Activated CD4-positive, alpha-beta T cell treated with anti-CD3 and anti-CD28 coated beads for 36 hours (primary cell): ENCODE measurements at regions not wholly inside any gene's neighbourhood (a gene's known extent, or its start where the extent isn't known, plus 50 kb on each side); places are given as distances from the start of the nearest gene placed in this dataset.

Experiments
- ATAC-seq: fragments of 200-7000 bp; cut with Tn5 transposase; one replicate; pipeline ENCODE4 v1.10.0; 2021; ENCODE audit warnings: mild to moderate bottlenecking, moderate library complexity
- CTCF ChIA-PET: fragments of 350-600 bp; sonication (Branson Sonifier 250); formaldehyde crosslinking; loops from one replicate; lab custom pipeline; 2021; ENCODE audit warnings: antibody characterized with exemption; lab: Charles Lee
- POLR2A ChIA-PET: fragments of 350-600 bp; sonication (Branson Sonifier 250); formaldehyde crosslinking; loops from one replicate; lab custom pipeline; 2021; ENCODE audit warnings: antibody characterized with exemption, inconsistent platforms; lab: Charles Lee
- DNase-seq: peaks from one replicate; pipeline ENCODE4 v3.0.0-alpha.2; 2020
- H3K27ac Mint-ChIP-seq: one replicate; pipeline ENCODE4 v1.8.0; 2021; ENCODE audit warnings: mixed read lengths
- H3K27me3 Mint-ChIP-seq: one replicate; pipeline ENCODE4 v1.8.0; 2021; ENCODE audit warnings: mixed read lengths
- H3K36me3 Mint-ChIP-seq: one replicate; pipeline ENCODE4 v1.8.0; 2021; ENCODE audit warnings: low read depth, mixed read lengths
- H3K4me1 Mint-ChIP-seq: one replicate; pipeline ENCODE4 v1.8.0; 2021; ENCODE audit warnings: mixed read lengths
- H3K4me3 Mint-ChIP-seq: one replicate; pipeline ENCODE4 v1.8.0; 2021; ENCODE audit warnings: mild to moderate bottlenecking, moderate library complexity, mixed read lengths
- H3K9me3 Mint-ChIP-seq: one replicate; pipeline ENCODE4 v1.8.0; 2021; ENCODE audit warnings: low read depth, mixed read lengths
- intact Hi-C, 2 experiments: fragments of 100-400 bp; cut with DNase I in 1 of 2; cut with micrococcal nuclease in 1 of 2; formaldehyde crosslinking; loops; one replicate each; pipeline versions ENCODE4 v1.14.2 to v1.15.1; 2022 to 2024; cut with DNase I, micrococcal nuclease

- DNase-seq (no peak), ATAC-seq (no peak)
- intact Hi-C loops = no loop called here
- H3K4me3 Mint-ChIP-seq = no peak overlapping the region
- peaks cover 8% of the 10 kb centered on the region for H3K27me3 Mint-ChIP-seq
- CTCF ChIA-PET = interaction anchor here (0.5 kb wide), 1 partner anchor 23 kb away, joined by 3 read pairs; no protein-coding TSS in a partner anchor
- no peaks in the 10 kb centered on the region for H3K36me3 Mint-ChIP-seq
- H3K27ac Mint-ChIP-seq = no peak overlapping the region
- H3K4me1 Mint-ChIP-seq = no peaks in the 10 kb centered on the region
- POLR2A ChIA-PET = no interaction called here
- no peaks in the 10 kb centered on the region for H3K9me3 Mint-ChIP-seq
These were observed 51.0 kb upstream of the GAS7 start for GRCh38 chr17:10249271-10250010.
